HCT116 (cell line): ENCODE measurements at regions not wholly inside any gene's neighbourhood (a gene's known extent, or its start where the extent isn't known, plus 50 kb on each side); places are given as distances from the start of the nearest gene placed in this dataset.

Experiments
- ATAC-seq: fragments of 200-7000 bp; cut with Tn5 transposase; 2 replicates; pipeline ENCODE4 v1.9.1; 2020; ENCODE audit warnings: mild to moderate bottlenecking, moderate library complexity
- BruUV-seq: library from RNA; stranded (reverse); fragments of 400-500 nt; replicated peaks from 2 replicates; lab custom pipeline; 2021; lab: Mats Ljungman, UMichigan
- CTCF ChIA-PET: fragments of 300-600 bp; sonication (Branson Sonifier 250); formaldehyde crosslinking; loops from one replicate; lab custom pipeline; 2021; ENCODE audit warnings: antibody characterized with exemption; lab: Charles Lee
- POLR2A ChIA-PET: fragments of 300-600, 350-600 bp; sonication (Branson Sonifier 250); formaldehyde crosslinking; loops from one replicate; lab custom pipeline; 2021; ENCODE audit warnings: antibody characterized with exemption; lab: Charles Lee
- RAD21 ChIA-PET, 2 experiments: fragments of 300-600 bp; sonication (Branson Sonifier 250); formaldehyde crosslinking; loops; one replicate each; lab custom pipeline; 2023; ENCODE audit warnings: low total read pairs in 2 of 2; ENCODE audit not compliant: uncharacterized antibody in 2 of 2, unreplicated experiment in 2 of 2, low non-redundant PET in 1 of 2; lab: Charles Lee
- DNase-seq: peaks from one replicate; pipeline ENCODE4 v3.0.0-alpha.2; 2010; ENCODE audit warnings: low read depth, low spot score
- H2AFZ ChIP-seq: fragments of 200-600 bp; shearing (Covaris generic), sonication (generic); 2 replicates; pipeline ENCODE4 v1.6.1; 2017; ENCODE audit warnings: low read depth, mixed run types, mixed read lengths, antibody characterized with exemption, low read length; ENCODE audit not compliant: poor library complexity, severe bottlenecking
- H3K27ac ChIP-seq: 2 replicates; pipeline ENCODE4 v1.5.1; 2012; ENCODE audit warnings: low read depth, low read length
- H3K27me3 ChIP-seq: fragments of 200-600 bp; sonication (generic); 2 replicates; pipeline ENCODE4 v1.6.1; 2016; ENCODE audit warnings: mixed run types, low read length, mixed read lengths; ENCODE audit not compliant: insufficient read depth
- H3K36me3 ChIP-seq, 2 experiments: fragments of 200-500 bp in 1 of 2; fragments of 200-600 bp in 1 of 2; sonication (Bioruptor generic) in 1 of 2; sonication (generic) in 1 of 2; 2 replicates each; pipeline versions ENCODE4 v1.5.1 to v1.6.1; 2014 to 2016; ENCODE audit warnings: low read length in 2 of 2, inconsistent platforms in 1 of 2, mixed read lengths in 1 of 2, mixed run types in 1 of 2; ENCODE audit not compliant: insufficient read depth in 2 of 2, control insufficient read depth in 1 of 2
- H3K4me1 ChIP-seq, 2 experiments: fragments of 200-600 bp in 1 of 2; sonication (generic) in 1 of 2; 2 replicates each; pipeline versions ENCODE4 v1.5.1 to v1.6.1; 2012 to 2017; ENCODE audit warnings: low read length in 2 of 2, inconsistent platforms in 1 of 2, mild to moderate bottlenecking in 1 of 2, mixed read lengths in 1 of 2, mixed run types in 1 of 2, moderate library complexity in 1 of 2; ENCODE audit not compliant: insufficient read depth in 2 of 2, control insufficient read depth in 1 of 2
- H3K4me2 ChIP-seq: fragments of 200-600 bp; sonication (generic); 2 replicates; pipeline ENCODE4 v1.6.1; 2017; ENCODE audit warnings: mixed run types, low read length, mixed read lengths
- H3K4me3 ChIP-seq, 2 experiments: fragments of 200-600 bp in 1 of 2; sonication (generic) in 1 of 2; replicated peaks in 1 of 2; 2 replicates each; pipeline ENCODE4 v1.5.1; 2011 to 2016; ENCODE audit warnings: low read length in 2 of 2, control low read depth in 1 of 2, low read depth in 1 of 2, mild to moderate bottlenecking in 1 of 2, mixed read lengths in 1 of 2, mixed run types in 1 of 2
- H3K79me2 ChIP-seq: fragments of 200-600 bp; sonication (generic); 2 replicates; pipeline ENCODE4 v1.6.1; 2017; ENCODE audit warnings: mild to moderate bottlenecking, mixed run types, low read length, moderate library complexity, mixed read lengths; ENCODE audit not compliant: insufficient read depth
- H3K9ac ChIP-seq: fragments of 200-600 bp; sonication (generic); 2 replicates; pipeline ENCODE4 v1.6.1; 2016; ENCODE audit warnings: low read length, mixed read lengths
- H3K9me2 ChIP-seq: fragments of 200-600 bp; sonication (generic), shearing (Covaris generic); 2 replicates; pipeline ENCODE4 v1.6.1; 2017; ENCODE audit warnings: mixed run types, mild to moderate bottlenecking, moderate library complexity; ENCODE audit not compliant: insufficient read depth
- H3K9me3 ChIP-seq, 2 experiments: fragments of 200-500 bp in 1 of 2; fragments of 200-600 bp in 1 of 2; sonication (Bioruptor generic) in 1 of 2; sonication (generic) in 1 of 2; 2 replicates each; pipeline ENCODE4 v1.6.1; 2014 to 2017; ENCODE audit warnings: low read length in 2 of 2, mixed read lengths in 2 of 2, inconsistent platforms in 1 of 2, low read depth in 1 of 2, mild to moderate bottlenecking in 1 of 2, mixed run types in 1 of 2, moderate library complexity in 1 of 2; ENCODE audit not compliant: control insufficient read depth in 1 of 2, insufficient read depth in 1 of 2
- H4K20me1 ChIP-seq: fragments of 200-600 bp; sonication (generic), shearing (Covaris generic); 2 replicates; pipeline ENCODE4 v1.6.1; 2017; ENCODE audit warnings: mixed run types, mild to moderate bottlenecking, moderate library complexity; ENCODE audit not compliant: insufficient read depth
- CBX3 ChIP-seq: IDR thresholded peaks from 2 replicates; pipeline ENCODE4 v1.6.1; 2012; ENCODE audit warnings: low read depth
- EGR1 ChIP-seq: IDR thresholded peaks from 2 replicates; pipeline ENCODE4 v1.6.1; 2012; ENCODE audit warnings: low read depth
- POLR2A ChIP-seq: IDR thresholded peaks from 2 replicates; pipeline ENCODE4 v1.7.0; 2011; ENCODE audit warnings: borderline replicate concordance; ENCODE audit not compliant: insufficient read depth, insufficient read length; ENCODE audit errors: extremely low read depth
- RAD21 ChIP-seq: IDR thresholded peaks from 2 replicates; pipeline ENCODE4 v1.6.1; 2012; ENCODE audit warnings: low read depth, mild to moderate bottlenecking
- SP1 ChIP-seq: IDR thresholded peaks from 2 replicates; pipeline ENCODE4 v1.6.1; 2012; ENCODE audit warnings: low read depth
- SRF ChIP-seq: IDR thresholded peaks from 2 replicates; pipeline ENCODE4 v1.6.1; 2012; ENCODE audit warnings: low read depth
- TCF7L2 ChIP-seq: IDR thresholded peaks from 2 replicates; pipeline ENCODE4 v1.7.0; 2011; ENCODE audit warnings: borderline replicate concordance, inconsistent platforms; ENCODE audit not compliant: insufficient read depth, insufficient read length; ENCODE audit errors: extremely low read depth
- ZFX ChIP-seq: fragments of 450-650 bp; IDR thresholded peaks from 2 replicates; pipeline ENCODE4 v1.6.1; 2017
- ZNF274 ChIP-seq: fragments of 200-500 bp; sonication (Bioruptor generic); IDR thresholded peaks from 2 replicates; pipeline ENCODE4 v1.6.1; 2014; ENCODE audit warnings: mild to moderate bottlenecking, low read depth, low read length, inconsistent platforms
- intact Hi-C: fragments of 100-400 bp; cut with micrococcal nuclease; formaldehyde crosslinking; loops from 2 replicates; pipeline ENCODE4 v1.10.0; 2022
- TF ChIP-seq, protein P1 (sequence below): IDR thresholded peaks from 2 replicates; pipeline ENCODE4 v1.6.1; 2012; ENCODE audit warnings: low read depth
- TF ChIP-seq, protein P2 (sequence below): IDR thresholded peaks from 2 replicates; pipeline ENCODE4 v1.6.1; 2012
- TF ChIP-seq, protein P3 (sequence below): IDR thresholded peaks from 2 replicates; pipeline ENCODE4 v1.6.1; 2012
- TF ChIP-seq, protein P4 (sequence below): IDR thresholded peaks from 2 replicates; pipeline ENCODE4 v1.6.1; 2011; ENCODE audit warnings: mild to moderate bottlenecking, low read length, moderate library complexity; ENCODE audit not compliant: insufficient replicate concordance; ENCODE audit errors: extremely low read depth
- TF ChIP-seq, protein P5 (sequence below), 3 experiments: fragments of 200-600 bp in 1 of 3; sonication (generic) in 1 of 3; IDR thresholded peaks in 2 of 3; conservative IDR thresholded peaks in 1 of 3; 2 replicates each; pipeline ENCODE4 v1.5.1; 2012 to 2017; ENCODE audit warnings: low read depth in 2 of 3, low read length in 2 of 3, antibody characterized with exemption in 1 of 3, borderline replicate concordance in 1 of 3, control low read depth in 1 of 3, mild to moderate bottlenecking in 1 of 3, mixed read lengths in 1 of 3, mixed run types in 1 of 3, moderate library complexity in 1 of 3; ENCODE audit not compliant: insufficient read depth in 1 of 3

DNA sequence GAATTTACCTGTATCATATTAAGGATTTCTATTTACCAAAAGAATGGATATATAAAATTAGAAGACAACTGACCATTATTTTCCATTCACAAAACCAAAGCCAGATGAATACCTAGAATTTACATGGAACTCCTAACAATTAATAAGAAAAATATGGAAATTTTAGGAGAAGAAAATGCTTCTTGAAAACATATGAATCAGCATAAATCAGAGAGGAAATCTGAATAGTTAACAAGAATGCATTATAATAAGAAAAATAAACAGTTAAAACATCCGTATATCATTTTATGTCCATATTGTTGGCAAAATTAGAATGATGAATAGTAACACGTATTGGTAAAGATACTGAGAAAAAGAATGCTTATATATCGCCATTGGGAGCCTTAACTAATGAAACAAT, 505.5 kb downstream of the NEBL start:
- no peaks in the 10 kb centered on the region for H3K9me2 ChIP-seq
- no TSS peak for BruUV-seq
- intact Hi-C loops, result no loop called here

More for the DNA sequence above, 505.5 kb downstream of the NEBL start:
- DNase-seq, result no peak
- H3K79me2 ChIP-seq, result no peaks in the 10 kb centered on the region
- H3K27me3 ChIP-seq, result no peaks in the 10 kb centered on the region
- no peak overlapping the region for H3K27ac ChIP-seq
- ChIA-PET POLR2A (no interaction called here), CTCF (no interaction called here), RAD21 (no interaction called here)
- H3K9me3 ChIP-seq, result peaks cover 2 to 8% of the 10 kb centered on the region in 2 experiments; a peak in 2 of 4 replicates
- no peak for TF ChIP-seq RAD21
- TF ChIP-seq, protein P1, sequence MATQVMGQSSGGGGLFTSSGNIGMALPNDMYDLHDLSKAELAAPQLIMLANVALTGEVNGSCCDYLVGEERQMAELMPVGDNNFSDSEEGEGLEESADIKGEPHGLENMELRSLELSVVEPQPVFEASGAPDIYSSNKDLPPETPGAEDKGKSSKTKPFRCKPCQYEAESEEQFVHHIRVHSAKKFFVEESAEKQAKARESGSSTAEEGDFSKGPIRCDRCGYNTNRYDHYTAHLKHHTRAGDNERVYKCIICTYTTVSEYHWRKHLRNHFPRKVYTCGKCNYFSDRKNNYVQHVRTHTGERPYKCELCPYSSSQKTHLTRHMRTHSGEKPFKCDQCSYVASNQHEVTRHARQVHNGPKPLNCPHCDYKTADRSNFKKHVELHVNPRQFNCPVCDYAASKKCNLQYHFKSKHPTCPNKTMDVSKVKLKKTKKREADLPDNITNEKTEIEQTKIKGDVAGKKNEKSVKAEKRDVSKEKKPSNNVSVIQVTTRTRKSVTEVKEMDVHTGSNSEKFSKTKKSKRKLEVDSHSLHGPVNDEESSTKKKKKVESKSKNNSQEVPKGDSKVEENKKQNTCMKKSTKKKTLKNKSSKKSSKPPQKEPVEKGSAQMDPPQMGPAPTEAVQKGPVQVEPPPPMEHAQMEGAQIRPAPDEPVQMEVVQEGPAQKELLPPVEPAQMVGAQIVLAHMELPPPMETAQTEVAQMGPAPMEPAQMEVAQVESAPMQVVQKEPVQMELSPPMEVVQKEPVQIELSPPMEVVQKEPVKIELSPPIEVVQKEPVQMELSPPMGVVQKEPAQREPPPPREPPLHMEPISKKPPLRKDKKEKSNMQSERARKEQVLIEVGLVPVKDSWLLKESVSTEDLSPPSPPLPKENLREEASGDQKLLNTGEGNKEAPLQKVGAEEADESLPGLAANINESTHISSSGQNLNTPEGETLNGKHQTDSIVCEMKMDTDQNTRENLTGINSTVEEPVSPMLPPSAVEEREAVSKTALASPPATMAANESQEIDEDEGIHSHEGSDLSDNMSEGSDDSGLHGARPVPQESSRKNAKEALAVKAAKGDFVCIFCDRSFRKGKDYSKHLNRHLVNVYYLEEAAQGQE, result no peak
- TF ChIP-seq, protein P2, sequence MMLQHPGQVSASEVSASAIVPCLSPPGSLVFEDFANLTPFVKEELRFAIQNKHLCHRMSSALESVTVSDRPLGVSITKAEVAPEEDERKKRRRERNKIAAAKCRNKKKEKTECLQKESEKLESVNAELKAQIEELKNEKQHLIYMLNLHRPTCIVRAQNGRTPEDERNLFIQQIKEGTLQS, result no peak
- TF ChIP-seq, protein P3, sequence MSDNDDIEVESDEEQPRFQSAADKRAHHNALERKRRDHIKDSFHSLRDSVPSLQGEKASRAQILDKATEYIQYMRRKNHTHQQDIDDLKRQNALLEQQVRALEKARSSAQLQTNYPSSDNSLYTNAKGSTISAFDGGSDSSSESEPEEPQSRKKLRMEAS, result no peak
- TF ChIP-seq, protein P4, sequence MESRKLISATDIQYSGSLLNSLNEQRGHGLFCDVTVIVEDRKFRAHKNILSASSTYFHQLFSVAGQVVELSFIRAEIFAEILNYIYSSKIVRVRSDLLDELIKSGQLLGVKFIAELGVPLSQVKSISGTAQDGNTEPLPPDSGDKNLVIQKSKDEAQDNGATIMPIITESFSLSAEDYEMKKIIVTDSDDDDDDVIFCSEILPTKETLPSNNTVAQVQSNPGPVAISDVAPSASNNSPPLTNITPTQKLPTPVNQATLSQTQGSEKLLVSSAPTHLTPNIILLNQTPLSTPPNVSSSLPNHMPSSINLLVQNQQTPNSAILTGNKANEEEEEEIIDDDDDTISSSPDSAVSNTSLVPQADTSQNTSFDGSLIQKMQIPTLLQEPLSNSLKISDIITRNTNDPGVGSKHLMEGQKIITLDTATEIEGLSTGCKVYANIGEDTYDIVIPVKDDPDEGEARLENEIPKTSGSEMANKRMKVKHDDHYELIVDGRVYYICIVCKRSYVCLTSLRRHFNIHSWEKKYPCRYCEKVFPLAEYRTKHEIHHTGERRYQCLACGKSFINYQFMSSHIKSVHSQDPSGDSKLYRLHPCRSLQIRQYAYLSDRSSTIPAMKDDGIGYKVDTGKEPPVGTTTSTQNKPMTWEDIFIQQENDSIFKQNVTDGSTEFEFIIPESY, result no peak
- no peak for TF ChIP-seq SP1
- TF ChIP-seq TCF7L2, result no peak
- TF ChIP-seq, protein P5, sequence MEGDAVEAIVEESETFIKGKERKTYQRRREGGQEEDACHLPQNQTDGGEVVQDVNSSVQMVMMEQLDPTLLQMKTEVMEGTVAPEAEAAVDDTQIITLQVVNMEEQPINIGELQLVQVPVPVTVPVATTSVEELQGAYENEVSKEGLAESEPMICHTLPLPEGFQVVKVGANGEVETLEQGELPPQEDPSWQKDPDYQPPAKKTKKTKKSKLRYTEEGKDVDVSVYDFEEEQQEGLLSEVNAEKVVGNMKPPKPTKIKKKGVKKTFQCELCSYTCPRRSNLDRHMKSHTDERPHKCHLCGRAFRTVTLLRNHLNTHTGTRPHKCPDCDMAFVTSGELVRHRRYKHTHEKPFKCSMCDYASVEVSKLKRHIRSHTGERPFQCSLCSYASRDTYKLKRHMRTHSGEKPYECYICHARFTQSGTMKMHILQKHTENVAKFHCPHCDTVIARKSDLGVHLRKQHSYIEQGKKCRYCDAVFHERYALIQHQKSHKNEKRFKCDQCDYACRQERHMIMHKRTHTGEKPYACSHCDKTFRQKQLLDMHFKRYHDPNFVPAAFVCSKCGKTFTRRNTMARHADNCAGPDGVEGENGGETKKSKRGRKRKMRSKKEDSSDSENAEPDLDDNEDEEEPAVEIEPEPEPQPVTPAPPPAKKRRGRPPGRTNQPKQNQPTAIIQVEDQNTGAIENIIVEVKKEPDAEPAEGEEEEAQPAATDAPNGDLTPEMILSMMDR (IDR thresholded peaks at IDR 0.05 in 2 of 3, conservative IDR thresholded peaks at IDR 0.05 in 1 of 3; ENCODE audit: borderline replicate concordance in 1 of 3, insufficient read depth in 1 of 3, low read depth in 2 of 3, low read length in 2 of 3), result no peak
- TF ChIP-seq EGR1, result no peak
- TF ChIP-seq POLR2A, result no peak
- TF ChIP-seq SRF, result no peak
- no peak for TF ChIP-seq ZNF274
- TF ChIP-seq ZFX, result no peak
- no peak for TF ChIP-seq CBX3
- no peak overlapping the region for H3K4me3 ChIP-seq
- H3K4me1 ChIP-seq, result no peaks in the 10 kb centered on the region
- H4K20me1 ChIP-seq, result no peaks in the 10 kb centered on the region
- no peak for ATAC-seq
- no peak overlapping the region for H3K9ac ChIP-seq
- H3K4me2 ChIP-seq, result no peak overlapping the region
- H3K36me3 ChIP-seq, result no peaks in the 10 kb centered on the region
- H2AFZ ChIP-seq, result no peak overlapping the region
